Neural cell (in vitro differentiated cells): ENCODE measurements at regions not wholly inside any gene's neighbourhood (a gene's known extent, or its start where the extent isn't known, plus 50 kb on each side); places are given as distances from the start of the nearest gene placed in this dataset.

Experiments used
- H2AFZ ChIP-seq: fragments of 200-600, 300-800 bp; sonication (generic), shearing (Covaris generic); 2 replicates; pipeline ENCODE4 v1.6.0; 2014; ENCODE audit warnings: low read depth, mild to moderate bottlenecking, antibody characterized with exemption, low read length, moderate library complexity
- H3F3A ChIP-seq: fragments of 200-600 bp; shearing (Covaris generic); 2 replicates; pipeline ENCODE4 v1.6.1; 2016; ENCODE audit warnings: mild to moderate bottlenecking, moderate library complexity, mixed read lengths, antibody characterized with exemption, low read length; ENCODE audit not compliant: insufficient read depth, poor library complexity, severe bottlenecking
- H3K27ac ChIP-seq: fragments of 200-600, 300-800 bp; sonication (generic), shearing (Covaris generic); 2 replicates; pipeline ENCODE4 v1.5.1; 2014; ENCODE audit warnings: mild to moderate bottlenecking, low read length, moderate library complexity
- H3K27me3 ChIP-seq: fragments of 300-800, 200-600 bp; sonication (generic), shearing (Covaris generic); 2 replicates; pipeline ENCODE4 v1.6.0; 2014; ENCODE audit warnings: mild to moderate bottlenecking, low read depth, low read length, moderate library complexity; ENCODE audit not compliant: insufficient read depth
- H3K36me3 ChIP-seq: fragments of 300-800, 200-600 bp; sonication (generic), shearing (Covaris generic); 2 replicates; pipeline ENCODE4 v1.5.1; 2014; ENCODE audit warnings: mild to moderate bottlenecking, antibody characterized with exemption, low read length, moderate library complexity; ENCODE audit not compliant: insufficient read depth
- H3K4me2 ChIP-seq: fragments of 300-800, 200-600 bp; sonication (generic), shearing (Covaris generic); 2 replicates; pipeline ENCODE4 v1.6.0; 2014; ENCODE audit warnings: mild to moderate bottlenecking, low read length
- H3K4me3 ChIP-seq: fragments of 300-800, 200-600 bp; sonication (generic), shearing (Covaris generic); 2 replicates; pipeline ENCODE4 v1.5.1; 2014; ENCODE audit warnings: mild to moderate bottlenecking, low read length, moderate library complexity
- H3K79me2 ChIP-seq: fragments of 200-600 bp; shearing (Covaris generic); replicated peaks from 2 replicates; pipeline ENCODE4 v1.6.0; 2014; ENCODE audit warnings: mild to moderate bottlenecking, low read length, moderate library complexity; ENCODE audit not compliant: insufficient read depth
- H3K9ac ChIP-seq: fragments of 300-800, 200-600 bp; sonication (generic), shearing (Covaris generic); 2 replicates; pipeline ENCODE4 v1.6.1; 2016; ENCODE audit warnings: mild to moderate bottlenecking, low read length, mixed read lengths
- H3K9me2 ChIP-seq: fragments of 200-600 bp; shearing (Covaris generic); 2 replicates; pipeline ENCODE4 v1.6.1; 2016; ENCODE audit warnings: mild to moderate bottlenecking, low read length, mixed read lengths; ENCODE audit not compliant: insufficient read depth
- H3K9me3 ChIP-seq: fragments of 200-600, 300-800 bp; sonication (generic), shearing (Covaris generic); 2 replicates; pipeline ENCODE4 v1.6.1; 2016; ENCODE audit warnings: mild to moderate bottlenecking, mixed run types, low read length, moderate library complexity, mixed read lengths
- H4K20me1 ChIP-seq: fragments of 200-600 bp; shearing (Covaris generic); 2 replicates; pipeline ENCODE4 v1.6.1; 2016; ENCODE audit warnings: mild to moderate bottlenecking, mixed run types; ENCODE audit not compliant: insufficient read depth
- CTCF ChIP-seq: fragments of 450-650 bp; IDR thresholded peaks from 2 replicates; pipeline ENCODE4 v1.5.1; 2014; ENCODE audit warnings: antibody characterized with exemption, mild to moderate bottlenecking, moderate library complexity; ENCODE audit not compliant: poor library complexity, severe bottlenecking
- EP300 ChIP-seq: fragments of 450-650 bp; conservative IDR thresholded peaks from 2 replicates; pipeline ENCODE4 v1.6.1; 2014; ENCODE audit warnings: antibody characterized with exemption, mild to moderate bottlenecking, moderate library complexity; ENCODE audit not compliant: poor library complexity, severe bottlenecking
- EZH2 ChIP-seq: fragments of 200-600, 300-800 bp; shearing (Covaris generic), sonication (generic); IDR thresholded peaks from 2 replicates; pipeline ENCODE4 v1.6.1; 2014; ENCODE audit warnings: antibody characterized with exemption, low read length, borderline replicate concordance, mild to moderate bottlenecking; ENCODE audit not compliant: insufficient read depth, poor library complexity, severe bottlenecking
- MXI1 ChIP-seq: fragments of 450-650 bp; conservative IDR thresholded peaks from 2 replicates; pipeline ENCODE4 v1.6.1; 2014; ENCODE audit warnings: antibody characterized with exemption, mild to moderate bottlenecking; ENCODE audit not compliant: poor library complexity, severe bottlenecking
- POLR2AphosphoS5 ChIP-seq: IDR thresholded peaks from 2 replicates; pipeline ENCODE4 v1.6.1; 2012
- RAD21 ChIP-seq: fragments of 450-650 bp; conservative IDR thresholded peaks from 2 replicates; pipeline ENCODE4 v1.6.1; 2014; ENCODE audit warnings: antibody characterized with exemption, mild to moderate bottlenecking, moderate library complexity
- REST ChIP-seq: IDR thresholded peaks from 2 replicates; pipeline ENCODE4 v1.6.1; 2012; ENCODE audit warnings: borderline replicate concordance
- SMC3 ChIP-seq: fragments of 450-650 bp; conservative IDR thresholded peaks from 2 replicates; pipeline ENCODE4 v1.6.1; 2014; ENCODE audit warnings: antibody characterized with exemption, mild to moderate bottlenecking, moderate library complexity; ENCODE audit not compliant: poor library complexity
- TAF1 ChIP-seq: IDR thresholded peaks from 2 replicates; pipeline ENCODE4 v1.6.1; 2012; ENCODE audit warnings: low read depth

GRCh38 chr3:152587861-152588260 is 247.1 kb upstream of the P2RY1 start:
- H3K27me3 ChIP-seq = no peaks in the 10 kb centered on the region
- H3K9ac ChIP-seq = no peak overlapping the region
- H3F3A ChIP-seq = no peaks in the 10 kb centered on the region
- no peaks in the 10 kb centered on the region for H3K79me2 ChIP-seq
- no peaks in the 10 kb centered on the region for H3K9me3 ChIP-seq
- no peaks in the 10 kb centered on the region for H3K9me2 ChIP-seq
- H3K4me3 ChIP-seq = no peak overlapping the region
- no peak overlapping the region for H3K27ac ChIP-seq
- TF ChIP-seq RAD21 (no peak), TAF1 (no peak), EZH2 (no peak), REST (no peak), POLR2AphosphoS5 (no peak), CTCF (no peak), SMC3 (no peak), MXI1 (no peak), EP300 (no peak)
- H3K36me3 ChIP-seq = no peaks in the 10 kb centered on the region
- H3K4me2 ChIP-seq = no peak overlapping the region
- no peaks in the 10 kb centered on the region for H4K20me1 ChIP-seq
- no peak overlapping the region for H2AFZ ChIP-seq

- Histone ChIP-seq H3K4me3 (no peak overlapping the region), H3K4me2 (no peak overlapping the region), H3K9ac (no peak overlapping the region), H2AFZ (no peak overlapping the region), H4K20me1 (no peaks in the 10 kb centered on the region), H3K9me2 (no peaks in the 10 kb centered on the region), H3K27ac (no peak overlapping the region), H3K9me3 (no peaks in the 10 kb centered on the region), H3K79me2 (no peaks in the 10 kb centered on the region), H3K36me3 (no peaks in the 10 kb centered on the region), H3F3A (no peaks in the 10 kb centered on the region), H3K27me3 (no peaks in the 10 kb centered on the region)
- TF ChIP-seq EP300 (no peak), TAF1 (no peak), EZH2 (no peak), CTCF (no peak), RAD21 (no peak), SMC3 (no peak), POLR2AphosphoS5 (no peak), REST (no peak), MXI1 (no peak)
Measured at GRCh38 chr3:152589644-152590043, 245.3 kb upstream of the P2RY1 start.
